Tibial artery (tissue), 4 donors: ENCODE measurements at regions not wholly inside any gene's neighbourhood (a gene's known extent, or its start where the extent isn't known, plus 50 kb on each side); places are given as distances from the start of the nearest gene placed in this dataset.

ENCODE experiments used
- DNase-seq, 2 donors: peaks; one replicate each; pipeline ENCODE4 v3.0.0-alpha.2; 2019
- H3K27ac ChIP-seq, 2 donors: fragments of 200-600 bp; sonication (generic) in 1 of 2; 1 replicate in 1 of 2; 2 replicates in 1 of 2; pipeline ENCODE4 v1.5.1; 2018 to 2019; ENCODE audit warnings: mild to moderate bottlenecking in 1 of 2
- H3K27me3 ChIP-seq, 2 donors: fragments of 200-600 bp; sonication (generic) in 1 of 2; one replicate each; pipeline versions ENCODE4 v1.5.1 to v1.6.0; 2016 to 2019
- H3K36me3 ChIP-seq, 3 donors: fragments of 200-600 bp; sonication (generic) in 2 of 3; one replicate each; pipeline ENCODE4 v1.5.1; 2016 to 2019; ENCODE audit warnings: mild to moderate bottlenecking in 2 of 3
- H3K4me1 ChIP-seq, 4 donors: fragments of 200-600 bp; sonication (generic) in 2 of 4; 1 replicate in 3 of 4; 2 replicates in 1 of 4; pipeline ENCODE4 v1.5.1; 2016 to 2019
- H3K4me3 ChIP-seq, 2 donors: fragments of 200-600 bp; sonication (generic) in 1 of 2; 1 replicate in 1 of 2; 2 replicates in 1 of 2; pipeline ENCODE4 v1.5.1; 2018 to 2019; ENCODE audit warnings: mild to moderate bottlenecking in 2 of 2
- H3K9me3 ChIP-seq, 3 donors: fragments of 200-600 bp; sonication (generic) in 1 of 3; one replicate each; pipeline ENCODE4 v1.5.1; 2016 to 2019
- CTCF ChIP-seq, 2 experiments: fragments of 200-600 bp in 1 of 2; fragments of 450-650 bp in 1 of 2; IDR thresholded peaks; one replicate each; pipeline ENCODE4 v1.5.1; 2017 to 2019; ENCODE audit warnings: antibody characterized with exemption in 2 of 2, mild to moderate bottlenecking in 1 of 2, moderate library complexity in 1 of 2
- intact Hi-C: fragments of 100-400 bp; cut with DNase I; formaldehyde crosslinking; loops from one replicate; pipeline ENCODE4 v1.15.0; 2023; ENCODE audit warnings: low total_unique reads

GRCh38 chr9:117873664-117874063, 169.5 kb downstream of the TLR4 start:
- no peak overlapping the region for H3K27ac ChIP-seq
- no peak for TF ChIP-seq CTCF (IDR thresholded peaks at IDR 0.05)
- intact Hi-C loops, result no loop called here
- no peak overlapping the region for H3K4me3 ChIP-seq
- no peaks in the 10 kb centered on the region for H3K36me3 ChIP-seq
- H3K9me3 ChIP-seq, result no peaks in the 10 kb centered on the region
- no peak for DNase-seq
- no peaks in the 10 kb centered on the region for H3K4me1 ChIP-seq
- no peaks in the 10 kb centered on the region for H3K27me3 ChIP-seq

GRCh38 chr9:117875886-117876285, 171.7 kb downstream of the TLR4 start:
- Histone ChIP-seq H3K36me3 (no peaks in the 10 kb centered on the region), H3K27me3 (no peaks in the 10 kb centered on the region), H3K4me3 (no peak overlapping the region), H3K9me3 (no peaks in the 10 kb centered on the region), H3K27ac (no peak overlapping the region), H3K4me1 (no peaks in the 10 kb centered on the region)
- intact Hi-C loops, result no loop called here
- no peak for TF ChIP-seq CTCF (IDR thresholded peaks at IDR 0.05)
- no peak for DNase-seq

GRCh38 chr9:117882171-117882570, 178.0 kb downstream of the TLR4 start:
- Histone ChIP-seq H3K27ac (no peak overlapping the region), H3K4me1 (no peaks in the 10 kb centered on the region), H3K27me3 (no peaks in the 10 kb centered on the region), H3K36me3 (no peaks in the 10 kb centered on the region), H3K9me3 (no peaks in the 10 kb centered on the region), H3K4me3 (no peak overlapping the region)
- intact Hi-C loops, result no loop called here
- no peak for TF ChIP-seq CTCF (IDR thresholded peaks at IDR 0.05)
- DNase-seq, result no peak

- no peaks in the 10 kb centered on the region for H3K4me1 ChIP-seq
- H3K9me3 ChIP-seq, result no peaks in the 10 kb centered on the region
- intact Hi-C loops, result no loop called here
- H3K27me3 ChIP-seq, result no peaks in the 10 kb centered on the region
- no peaks in the 10 kb centered on the region for H3K36me3 ChIP-seq
- TF ChIP-seq CTCF (IDR thresholded peaks at IDR 0.05), result no peak
- no peak for DNase-seq
- no peak overlapping the region for H3K4me3 ChIP-seq
- H3K27ac ChIP-seq, result no peak overlapping the region
Measured at GRCh38 chr9:117886616-117887015, 182.4 kb downstream of the TLR4 start.

GRCh38 chr9:117887383-117887782, 183.2 kb downstream of the TLR4 start:
- no peak overlapping the region for H3K27ac ChIP-seq
- H3K27me3 ChIP-seq, result no peaks in the 10 kb centered on the region
- no peaks in the 10 kb centered on the region for H3K9me3 ChIP-seq
- H3K4me3 ChIP-seq, result no peak overlapping the region
- no peak for TF ChIP-seq CTCF (IDR thresholded peaks at IDR 0.05)
- H3K36me3 ChIP-seq, result no peaks in the 10 kb centered on the region
- intact Hi-C loops, result no loop called here
- no peak for DNase-seq
- H3K4me1 ChIP-seq, result no peaks in the 10 kb centered on the region

GRCh38 chr9:117887941-117888340, 183.7 kb downstream of the TLR4 start:
- TF ChIP-seq CTCF (IDR thresholded peaks at IDR 0.05), result no peak
- intact Hi-C loops, result no loop called here
- Histone ChIP-seq H3K9me3 (no peaks in the 10 kb centered on the region), H3K36me3 (no peaks in the 10 kb centered on the region), H3K4me1 (no peaks in the 10 kb centered on the region), H3K27me3 (no peaks in the 10 kb centered on the region), H3K4me3 (no peak overlapping the region), H3K27ac (no peak overlapping the region)
- DNase-seq, result no peak
